Stomach (tissue), 4 donors: ENCODE measurements at regions not wholly inside any gene's neighbourhood (a gene's known extent, or its start where the extent isn't known, plus 50 kb on each side); places are given as distances from the start of the nearest gene placed in this dataset.

Experiments used
- POLR2A ChIP-seq, 4 donors: fragments of 450-650 bp; IDR thresholded peaks; one replicate each; pipeline ENCODE4 v1.6.1; 2016; ENCODE audit warnings: antibody characterized with exemption in 4 of 4, control low read depth in 2 of 4, mild to moderate bottlenecking in 1 of 4, moderate library complexity in 1 of 4
- POLR2AphosphoS5 ChIP-seq, 3 donors: sonication (generic); formaldehyde crosslinking; IDR thresholded peaks; one replicate each; pipeline ENCODE4 v1.6.1; 2016; ENCODE audit warnings: antibody characterized with exemption in 3 of 3

DNA sequence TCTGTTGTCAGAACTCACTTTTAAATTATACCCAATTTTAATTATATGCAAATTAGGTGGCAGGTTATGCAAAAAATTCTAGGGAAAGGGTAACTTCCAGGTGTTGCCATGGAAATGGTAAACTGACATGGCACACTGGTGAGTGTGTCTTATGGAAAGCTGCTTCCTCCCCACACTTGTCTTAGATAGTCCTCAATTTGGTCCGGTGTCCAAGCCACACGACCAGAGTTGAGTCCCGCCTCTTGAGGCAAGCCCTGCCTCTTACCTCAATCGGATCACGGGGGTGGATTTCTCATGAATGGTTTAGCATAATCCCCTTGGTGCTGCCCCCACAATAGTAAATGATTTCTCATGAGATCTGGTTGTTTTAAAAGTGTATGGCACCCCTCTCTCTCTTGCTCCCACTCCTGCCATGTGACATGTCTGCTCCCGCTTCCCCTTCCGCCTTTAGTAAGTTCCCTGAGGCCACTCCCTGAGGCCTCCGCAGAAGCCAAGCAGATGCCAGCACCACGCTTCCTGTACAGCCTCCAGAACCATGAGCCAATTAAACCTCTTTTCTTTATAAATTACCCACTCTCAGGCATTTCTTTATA lies 74.9 kb downstream of the MATN1 start:
- no peak for TF ChIP-seq POLR2A (IDR thresholded peaks at IDR 0.05)
- no peak for TF ChIP-seq POLR2AphosphoS5 (IDR thresholded peaks at IDR 0.05)
